ENCODE measurements at regions not wholly inside any gene's neighbourhood (a gene's known extent, or its start where the extent isn't known, plus 50 kb on each side); places are given as distances from the start of the nearest gene placed in this dataset.

DNA sequence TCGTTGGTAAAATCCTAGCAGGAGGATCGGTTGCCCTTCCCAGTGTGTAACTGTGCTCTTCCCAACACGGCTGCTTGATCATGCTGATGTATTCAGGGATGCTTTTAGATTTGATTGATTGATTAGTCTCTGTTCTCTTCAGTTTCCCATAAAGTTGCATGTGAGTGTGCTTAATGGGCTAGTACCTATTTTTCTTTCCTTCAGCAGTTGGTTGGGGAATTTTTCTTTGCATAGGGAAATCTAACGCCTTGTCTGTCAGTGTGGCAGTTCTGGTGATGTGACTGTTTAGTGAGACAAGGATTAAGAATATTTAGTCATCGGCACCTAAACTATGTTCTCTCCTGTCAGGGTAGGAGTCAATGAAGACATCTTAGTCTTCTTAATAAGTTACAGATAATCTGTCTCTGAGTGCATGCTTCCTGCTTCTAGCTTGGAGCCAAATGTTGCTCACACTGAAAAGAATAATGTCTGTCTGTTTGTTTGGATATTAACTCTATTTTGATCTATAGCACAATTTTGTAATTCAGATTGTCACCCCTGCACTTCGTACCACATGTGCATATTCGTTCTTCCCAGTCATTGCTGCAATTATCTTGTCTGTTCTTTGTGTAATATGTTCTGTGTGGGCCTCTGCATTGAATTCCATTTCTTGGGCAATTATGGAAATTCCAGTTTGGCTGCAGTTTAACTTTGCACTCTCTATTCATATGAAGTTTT is 169.9 kb downstream of the EDN1 start:
- TF ChIP-seq, protein P1, sequence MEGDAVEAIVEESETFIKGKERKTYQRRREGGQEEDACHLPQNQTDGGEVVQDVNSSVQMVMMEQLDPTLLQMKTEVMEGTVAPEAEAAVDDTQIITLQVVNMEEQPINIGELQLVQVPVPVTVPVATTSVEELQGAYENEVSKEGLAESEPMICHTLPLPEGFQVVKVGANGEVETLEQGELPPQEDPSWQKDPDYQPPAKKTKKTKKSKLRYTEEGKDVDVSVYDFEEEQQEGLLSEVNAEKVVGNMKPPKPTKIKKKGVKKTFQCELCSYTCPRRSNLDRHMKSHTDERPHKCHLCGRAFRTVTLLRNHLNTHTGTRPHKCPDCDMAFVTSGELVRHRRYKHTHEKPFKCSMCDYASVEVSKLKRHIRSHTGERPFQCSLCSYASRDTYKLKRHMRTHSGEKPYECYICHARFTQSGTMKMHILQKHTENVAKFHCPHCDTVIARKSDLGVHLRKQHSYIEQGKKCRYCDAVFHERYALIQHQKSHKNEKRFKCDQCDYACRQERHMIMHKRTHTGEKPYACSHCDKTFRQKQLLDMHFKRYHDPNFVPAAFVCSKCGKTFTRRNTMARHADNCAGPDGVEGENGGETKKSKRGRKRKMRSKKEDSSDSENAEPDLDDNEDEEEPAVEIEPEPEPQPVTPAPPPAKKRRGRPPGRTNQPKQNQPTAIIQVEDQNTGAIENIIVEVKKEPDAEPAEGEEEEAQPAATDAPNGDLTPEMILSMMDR (IDR thresholded peaks at IDR 0.05; ENCODE audit: control insufficient read depth, insufficient read depth, low read depth, low read length, missing control alignments) = no peak
- no peak for DNase-seq (ENCODE audit: low read depth)

DNA sequence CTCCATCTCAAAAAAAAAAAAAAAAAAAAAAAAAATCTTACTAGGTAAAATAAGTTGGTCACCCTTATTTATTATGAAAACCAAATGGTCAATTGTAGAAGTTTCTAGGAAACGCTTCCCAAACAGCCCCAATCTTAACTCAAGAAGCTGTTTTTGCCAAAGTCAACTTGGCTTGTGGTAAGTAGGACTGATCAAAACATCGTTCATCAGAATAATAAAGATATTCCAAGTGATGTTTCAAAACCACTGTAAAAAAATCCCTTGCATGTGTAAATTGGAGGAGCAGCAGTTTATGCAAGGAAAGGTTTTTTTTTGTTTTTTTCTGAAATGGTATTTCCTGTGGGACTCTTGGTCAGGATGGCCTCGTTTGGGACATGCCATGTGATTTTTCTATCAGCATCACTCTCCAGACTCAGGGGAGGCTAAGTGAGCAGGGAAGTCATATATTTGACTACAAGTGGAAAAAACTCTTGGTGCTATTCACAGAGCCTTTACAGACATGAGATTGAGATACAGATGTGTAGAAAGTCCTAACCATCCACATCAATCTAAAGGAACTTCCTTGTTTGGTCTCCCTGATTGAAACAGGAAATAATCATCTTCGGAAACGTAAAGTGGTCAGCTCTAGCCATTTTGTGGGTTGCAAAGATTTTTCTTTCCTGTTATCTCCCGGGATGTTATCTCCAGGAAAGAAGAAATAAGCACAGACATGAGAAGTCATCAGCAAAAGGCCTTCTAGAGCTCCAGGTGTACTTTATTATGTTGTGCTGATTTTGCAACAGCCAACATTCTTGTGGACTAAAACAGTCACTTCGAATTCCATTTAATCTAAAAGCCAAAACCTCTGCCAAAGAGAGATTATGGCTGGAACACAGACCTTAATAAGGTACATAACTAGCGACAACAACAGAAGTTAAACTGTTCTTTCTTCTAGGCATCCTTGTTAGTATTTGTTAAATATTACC is 177.8 kb downstream of the EDN1 start:
- no peak for DNase-seq (ENCODE audit: low read depth)
- TF ChIP-seq, protein P1 (IDR thresholded peaks at IDR 0.05; ENCODE audit: control insufficient read depth, insufficient read depth, low read depth, low read length, missing control alignments) = no peak

More for the DNA sequence above, 169.9 kb downstream of the EDN1 start:
- H3K4me3 ChIP-seq (ENCODE audit: control insufficient read depth, low read depth, low read length) = no peak overlapping the region

DNA sequence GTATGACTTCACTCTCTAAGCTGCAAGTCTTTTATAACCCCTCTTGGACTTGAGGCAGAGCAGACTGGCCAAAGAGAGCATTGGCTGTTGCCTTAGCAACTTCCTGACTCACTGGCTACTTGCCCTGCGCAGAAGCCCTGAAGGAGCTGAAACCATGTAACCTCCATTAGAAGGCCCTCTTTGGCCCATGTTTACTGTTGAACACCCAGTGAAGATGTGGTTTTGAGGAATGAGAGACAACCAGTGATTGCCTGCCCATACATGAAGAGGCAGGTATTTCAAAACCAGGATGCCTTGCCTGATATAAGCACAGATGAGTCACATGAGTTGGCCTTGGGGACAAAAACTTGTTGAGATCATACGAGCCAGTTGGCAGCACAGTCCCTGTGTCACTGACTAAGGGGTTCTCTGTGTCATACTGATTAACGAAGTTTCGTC is 182.5 kb downstream of the EDN1 start:
- no peak overlapping the region for H3K4me3 ChIP-seq (ENCODE audit: control insufficient read depth, low read depth, low read length)
- TF ChIP-seq, protein P1 (IDR thresholded peaks at IDR 0.05; ENCODE audit: control insufficient read depth, insufficient read depth, low read depth, low read length, missing control alignments) = no peak
- DNase-seq (ENCODE audit: low read depth) = no peak

More for the DNA sequence above, 177.8 kb downstream of the EDN1 start:
- H3K4me3 ChIP-seq (ENCODE audit: control insufficient read depth, low read depth, low read length) = no peak overlapping the region

DNA sequence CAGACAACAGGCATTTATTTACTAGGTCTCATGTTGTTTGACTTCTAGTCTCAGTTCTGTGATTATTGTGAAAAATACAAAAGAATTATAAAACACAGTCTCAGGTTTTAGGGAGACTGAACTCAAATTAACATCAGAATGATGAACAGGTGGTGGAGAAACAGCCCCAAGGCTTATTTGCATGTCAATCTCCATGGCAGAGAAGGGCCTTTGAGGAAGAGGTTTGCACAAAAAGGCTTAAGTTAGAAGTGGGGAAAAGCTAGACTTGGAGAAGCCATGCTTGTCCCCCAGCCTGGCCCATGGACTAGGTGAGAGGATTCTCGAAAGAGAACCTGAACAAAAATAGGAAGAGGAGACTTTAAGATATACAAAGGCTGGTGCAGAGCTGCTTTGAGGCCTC is 183.3 kb downstream of the EDN1 start:
- no peak for DNase-seq (ENCODE audit: low read depth)
- H3K4me3 ChIP-seq (ENCODE audit: control insufficient read depth, low read depth, low read length) = no peak overlapping the region
- TF ChIP-seq, protein P1 (IDR thresholded peaks at IDR 0.05; ENCODE audit: control insufficient read depth, insufficient read depth, low read depth, low read length, missing control alignments) = no peak

DNA sequence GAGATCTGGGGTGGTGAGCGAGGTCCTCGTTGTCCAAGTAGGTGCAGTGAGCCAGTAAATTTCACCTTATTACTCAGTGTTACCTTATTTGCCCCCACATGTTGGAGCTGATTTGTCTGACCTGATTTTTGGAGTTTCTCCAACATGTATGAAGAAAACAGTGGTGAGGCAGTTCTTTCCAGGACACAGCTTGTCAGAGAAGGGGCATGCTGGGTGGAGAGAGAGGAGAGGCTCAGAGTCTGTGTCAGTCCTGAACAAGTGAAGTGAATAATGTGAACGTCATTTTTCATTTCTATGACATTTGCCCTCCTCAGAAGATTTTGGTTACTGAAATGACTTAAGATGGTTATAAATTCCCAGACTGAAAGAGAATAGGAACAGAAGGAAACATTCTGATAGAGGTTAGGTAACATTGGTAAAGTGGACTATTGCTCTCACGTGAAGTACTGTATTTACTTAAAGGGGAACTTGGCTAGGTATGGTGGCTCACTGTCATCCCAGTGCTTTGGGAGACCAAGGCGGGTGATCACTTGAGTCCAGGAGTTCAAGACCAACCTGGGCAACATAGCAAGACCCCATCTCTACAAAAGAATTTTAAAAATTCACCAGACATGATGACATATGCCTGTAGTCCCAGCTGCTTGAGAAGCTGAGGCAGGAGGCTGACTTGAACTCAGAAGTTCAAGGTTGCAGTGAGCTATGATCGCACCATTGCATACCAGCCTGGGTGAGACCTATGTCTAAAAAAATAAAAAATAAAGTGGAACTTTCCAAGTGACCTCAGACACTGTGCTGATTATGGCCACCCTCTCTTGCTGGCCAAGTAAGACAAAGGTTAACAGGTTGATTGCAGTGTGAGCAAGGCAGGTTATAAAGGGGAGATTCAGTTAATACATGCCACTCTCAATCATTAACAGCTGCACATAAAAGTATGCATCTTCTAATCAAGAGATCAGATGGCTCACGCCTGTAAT is 184.3 kb downstream of the EDN1 start:
- H3K4me3 ChIP-seq (ENCODE audit: control insufficient read depth, low read depth, low read length) = no peak overlapping the region
- TF ChIP-seq, protein P1 (IDR thresholded peaks at IDR 0.05; ENCODE audit: control insufficient read depth, insufficient read depth, low read depth, low read length, missing control alignments) = no peak
- DNase-seq (ENCODE audit: low read depth) = no peak

DNA sequence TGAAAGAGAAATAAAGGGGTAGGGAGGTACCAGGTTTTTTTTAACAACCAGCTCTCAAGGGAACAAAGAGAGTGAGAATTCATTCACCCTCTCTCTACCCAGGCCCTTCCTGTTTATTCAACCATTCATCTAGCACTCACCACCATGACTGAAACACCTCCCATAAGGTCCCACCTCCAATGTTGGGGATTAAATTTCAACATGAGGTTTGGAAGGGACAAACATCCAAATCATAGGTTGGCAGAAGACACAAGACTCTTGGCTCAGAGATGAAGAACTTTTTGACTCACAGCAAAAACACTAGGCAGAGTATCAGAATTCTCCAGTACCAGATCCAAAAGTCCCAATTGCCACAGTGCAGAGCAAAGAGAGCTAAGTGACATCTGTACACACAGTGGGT is 186.3 kb downstream of the EDN1 start:
- no peak overlapping the region for H3K4me3 ChIP-seq (ENCODE audit: control insufficient read depth, low read depth, low read length)
- TF ChIP-seq, protein P1 (IDR thresholded peaks at IDR 0.05; ENCODE audit: control insufficient read depth, insufficient read depth, low read depth, low read length, missing control alignments) = no peak
- DNase-seq (ENCODE audit: low read depth) = no peak
